GM23248 (cell line): ENCODE measurements at regions not wholly inside any gene's neighbourhood (a gene's known extent, or its start where the extent isn't known, plus 50 kb on each side); places are given as distances from the start of the nearest gene placed in this dataset.

ENCODE experiments used
- EZH2 ChIP-seq: fragments of 200-600 bp; sonication (generic); IDR thresholded peaks from 2 replicates; pipeline ENCODE4 v1.6.1; 2018; ENCODE audit warnings: antibody characterized with exemption, mild to moderate bottlenecking; ENCODE audit not compliant: insufficient read depth, poor library complexity, severe bottlenecking
- EZH2phosphoT487 ChIP-seq: fragments of 200-600 bp; sonication (generic); IDR thresholded peaks from 2 replicates; pipeline ENCODE4 v1.6.1; 2018; ENCODE audit warnings: antibody characterized with exemption, moderate library complexity, mild to moderate bottlenecking, low read depth; ENCODE audit not compliant: insufficient read depth

DNA sequence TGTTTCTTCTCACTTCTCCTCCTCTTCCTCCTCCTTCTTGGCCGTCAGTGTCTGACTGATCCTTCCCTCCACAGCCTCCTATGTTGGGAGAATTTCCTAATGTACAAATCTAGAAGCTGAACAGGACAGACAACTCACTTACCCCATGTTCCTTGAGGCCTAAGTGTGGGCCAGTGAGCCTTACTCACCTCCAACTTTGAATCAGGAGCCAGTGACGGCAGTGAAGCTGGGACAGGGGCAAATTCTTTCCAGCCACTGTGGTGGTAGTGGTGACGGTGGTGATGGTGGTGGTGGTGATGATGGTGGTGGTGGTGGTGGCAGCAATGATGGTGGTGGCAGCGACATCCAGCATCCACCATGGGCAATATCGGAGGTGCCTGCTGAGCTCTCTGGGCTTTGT lies 166.3 kb downstream of the FAM43A start:
- TF ChIP-seq EZH2phosphoT487 (no peak), EZH2 (no peak)
